ENCODE measurements at regions not wholly inside any gene's neighbourhood (a gene's known extent, or its start where the extent isn't known, plus 50 kb on each side); places are given as distances from the start of the nearest gene placed in this dataset.

DNA sequence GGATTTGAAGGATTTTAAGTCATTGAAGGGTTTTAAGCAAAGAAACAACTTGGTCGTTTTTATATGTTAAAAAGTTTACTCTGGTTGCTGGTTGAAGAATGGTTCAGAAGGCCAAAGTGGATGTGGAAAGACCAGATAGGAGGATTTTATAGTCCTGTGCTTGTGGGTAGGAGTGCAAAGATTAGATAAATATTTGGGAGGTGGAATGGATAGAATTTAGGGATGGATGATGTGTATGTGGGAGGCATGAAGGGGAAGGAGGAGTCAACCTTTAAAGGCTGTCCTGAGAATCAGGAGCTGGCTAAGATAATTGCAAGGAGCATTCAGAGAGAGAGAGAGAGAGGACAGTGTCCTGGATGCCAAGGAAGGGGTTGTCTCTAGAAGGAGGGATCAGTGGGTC is 190.1 kb upstream of the SPRED2 start:
- H3K9me3 Mint-ChIP-seq (ENCODE audit: low read depth), result no peaks in the 10 kb centered on the region
- no peak overlapping the region for H3K4me3 Mint-ChIP-seq (ENCODE audit: low read depth)
- TF ChIP-seq, protein P1, sequence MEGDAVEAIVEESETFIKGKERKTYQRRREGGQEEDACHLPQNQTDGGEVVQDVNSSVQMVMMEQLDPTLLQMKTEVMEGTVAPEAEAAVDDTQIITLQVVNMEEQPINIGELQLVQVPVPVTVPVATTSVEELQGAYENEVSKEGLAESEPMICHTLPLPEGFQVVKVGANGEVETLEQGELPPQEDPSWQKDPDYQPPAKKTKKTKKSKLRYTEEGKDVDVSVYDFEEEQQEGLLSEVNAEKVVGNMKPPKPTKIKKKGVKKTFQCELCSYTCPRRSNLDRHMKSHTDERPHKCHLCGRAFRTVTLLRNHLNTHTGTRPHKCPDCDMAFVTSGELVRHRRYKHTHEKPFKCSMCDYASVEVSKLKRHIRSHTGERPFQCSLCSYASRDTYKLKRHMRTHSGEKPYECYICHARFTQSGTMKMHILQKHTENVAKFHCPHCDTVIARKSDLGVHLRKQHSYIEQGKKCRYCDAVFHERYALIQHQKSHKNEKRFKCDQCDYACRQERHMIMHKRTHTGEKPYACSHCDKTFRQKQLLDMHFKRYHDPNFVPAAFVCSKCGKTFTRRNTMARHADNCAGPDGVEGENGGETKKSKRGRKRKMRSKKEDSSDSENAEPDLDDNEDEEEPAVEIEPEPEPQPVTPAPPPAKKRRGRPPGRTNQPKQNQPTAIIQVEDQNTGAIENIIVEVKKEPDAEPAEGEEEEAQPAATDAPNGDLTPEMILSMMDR (IDR thresholded peaks at IDR 0.05; ENCODE audit: unreplicated experiment), result no peak
- peaks cover 21% of the 10 kb centered on the region for H3K27me3 Mint-ChIP-seq
- no peak for DNase-seq (ENCODE audit: low spot score, unreplicated experiment)
- no peak overlapping the region for H3K27ac Mint-ChIP-seq
- no peaks in the 10 kb centered on the region for H3K36me3 Mint-ChIP-seq (ENCODE audit: insufficient read depth)
- peaks cover 2% of the 10 kb centered on the region for H3K4me1 Mint-ChIP-seq (ENCODE audit: low read depth)

DNA sequence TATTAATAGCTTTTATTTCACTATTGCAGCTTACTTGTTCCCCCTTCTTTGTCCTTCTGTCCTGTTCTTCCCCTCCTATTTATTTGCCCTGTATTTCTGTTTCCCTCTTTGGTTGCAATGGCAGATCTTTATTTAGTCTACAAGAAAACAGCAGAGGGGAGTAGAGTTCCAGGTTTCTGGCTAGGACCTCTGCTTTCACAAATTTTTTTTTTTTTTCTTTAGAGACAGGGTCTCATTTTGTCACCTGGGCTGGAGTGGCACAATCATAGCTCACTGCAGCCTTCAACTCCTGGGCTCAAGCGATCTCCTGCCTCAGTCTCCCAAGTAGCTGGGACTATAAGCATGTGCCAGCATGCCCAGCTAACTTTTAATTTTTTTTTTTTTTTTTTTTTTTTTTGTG is 188.1 kb upstream of the SPRED2 start:
- Mint-ChIP-seq H3K36me3 (ENCODE audit: insufficient read depth) (no peaks in the 10 kb centered on the region), H3K4me1 (ENCODE audit: low read depth) (peaks cover 2% of the 10 kb centered on the region), H3K4me3 (ENCODE audit: low read depth) (no peak overlapping the region), H3K27me3 (peaks cover 21% of the 10 kb centered on the region), H3K27ac (no peak overlapping the region), H3K9me3 (ENCODE audit: low read depth) (no peaks in the 10 kb centered on the region)
- TF ChIP-seq, protein P1 (IDR thresholded peaks at IDR 0.05; ENCODE audit: unreplicated experiment), result peak; percentile 32
- DNase-seq (ENCODE audit: low spot score, unreplicated experiment), result no peak

DNA sequence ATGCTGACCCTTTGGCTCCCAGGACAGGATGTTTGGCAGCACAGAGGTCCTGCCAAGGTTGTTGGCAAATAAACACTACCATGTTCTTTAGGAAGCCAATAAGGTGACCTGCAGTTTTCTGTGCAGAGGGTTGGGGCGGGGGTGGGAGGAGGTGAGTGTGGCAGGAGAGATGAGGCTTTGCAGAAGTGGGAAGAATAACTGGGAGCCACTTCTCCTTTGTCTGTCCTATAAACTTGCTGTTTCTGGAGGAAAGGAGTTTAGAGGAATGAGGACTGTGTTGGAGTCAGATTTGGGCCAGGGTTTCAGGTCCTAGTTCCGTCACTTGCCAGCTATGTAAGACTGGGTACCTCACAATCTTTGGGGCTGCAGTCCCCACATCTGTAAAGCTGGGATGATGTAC is 187.6 kb upstream of the SPRED2 start:
- H3K9me3 Mint-ChIP-seq (ENCODE audit: low read depth), result no peaks in the 10 kb centered on the region
- H3K4me3 Mint-ChIP-seq (ENCODE audit: low read depth), result no peak overlapping the region
- no peak for DNase-seq (ENCODE audit: low spot score, unreplicated experiment)
- H3K27me3 Mint-ChIP-seq, result peaks cover 21% of the 10 kb centered on the region
- H3K27ac Mint-ChIP-seq, result no peak overlapping the region
- TF ChIP-seq, protein P1 (IDR thresholded peaks at IDR 0.05; ENCODE audit: unreplicated experiment), result no peak
- H3K36me3 Mint-ChIP-seq (ENCODE audit: insufficient read depth), result no peaks in the 10 kb centered on the region
- H3K4me1 Mint-ChIP-seq (ENCODE audit: low read depth), result peaks cover 3% of the 10 kb centered on the region

DNA sequence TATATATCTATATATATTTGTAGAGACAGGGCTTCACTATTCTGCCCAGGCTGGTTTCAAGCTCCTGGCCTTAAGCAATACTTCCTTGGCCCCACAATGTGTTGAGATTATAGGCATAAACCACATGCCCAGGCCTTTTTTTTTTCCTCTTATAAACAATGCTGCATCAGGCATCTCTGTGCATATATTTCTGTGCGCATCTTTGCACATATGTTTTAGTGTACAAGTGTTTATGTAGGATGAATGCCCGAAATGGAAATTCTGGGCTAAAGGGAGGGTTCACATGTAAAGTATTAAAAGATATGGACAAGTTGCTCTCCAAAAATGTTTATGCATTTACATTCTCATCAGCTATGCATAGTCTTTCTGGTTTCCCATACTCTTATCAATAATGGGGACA is 183.2 kb upstream of the SPRED2 start:
- Mint-ChIP-seq H3K4me3 (ENCODE audit: low read depth) (no peak overlapping the region), H3K4me1 (ENCODE audit: low read depth) (peaks cover 9% of the 10 kb centered on the region), H3K27ac (no peak overlapping the region), H3K27me3 (peaks cover 3% of the 10 kb centered on the region), H3K9me3 (ENCODE audit: low read depth) (no peaks in the 10 kb centered on the region), H3K36me3 (ENCODE audit: insufficient read depth) (no peaks in the 10 kb centered on the region)
- no peak for DNase-seq (ENCODE audit: low spot score, unreplicated experiment)
- TF ChIP-seq, protein P1 (IDR thresholded peaks at IDR 0.05; ENCODE audit: unreplicated experiment), result no peak

DNA sequence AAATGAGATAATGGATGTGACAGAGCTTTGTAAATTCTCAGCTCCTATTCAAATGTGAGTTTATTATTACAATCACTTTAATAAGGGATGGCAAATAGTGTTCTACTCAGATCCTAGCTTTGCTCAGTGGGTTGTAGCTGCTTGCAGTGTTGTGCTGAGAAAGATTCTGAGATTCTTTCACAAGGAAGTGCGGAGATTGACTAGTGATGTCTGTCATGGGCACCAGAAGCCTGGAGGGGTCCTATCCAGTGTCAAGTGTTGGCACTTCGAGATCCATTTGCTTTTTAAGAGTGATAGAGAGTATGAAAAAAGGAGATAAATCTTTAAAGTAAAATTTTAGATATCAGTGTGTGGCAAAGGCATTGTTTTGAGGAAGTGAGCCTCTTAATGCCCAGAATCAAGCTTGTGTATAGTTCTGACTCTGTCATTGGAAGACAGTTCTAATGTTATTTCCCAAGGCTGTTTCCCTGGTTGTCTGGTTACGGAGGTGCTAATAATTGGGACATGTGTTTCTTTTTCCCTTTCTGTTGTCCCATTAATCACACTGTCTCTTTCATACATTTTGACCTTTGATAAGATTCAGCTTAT is 181.7 kb upstream of the SPRED2 start:
- Mint-ChIP-seq H3K27me3 (peaks cover 3% of the 10 kb centered on the region), H3K4me3 (ENCODE audit: low read depth) (no peak overlapping the region), H3K9me3 (ENCODE audit: low read depth) (no peaks in the 10 kb centered on the region), H3K4me1 (ENCODE audit: low read depth) (peaks cover 6% of the 10 kb centered on the region), H3K27ac (no peak overlapping the region), H3K36me3 (ENCODE audit: insufficient read depth) (no peaks in the 10 kb centered on the region)
- no peak for DNase-seq (ENCODE audit: low spot score, unreplicated experiment)
- TF ChIP-seq, protein P1 (IDR thresholded peaks at IDR 0.05; ENCODE audit: unreplicated experiment), result no peak
